GM19035 (cell line): ENCODE measurements at regions not wholly inside any gene's neighbourhood (a gene's known extent, or its start where the extent isn't known, plus 50 kb on each side); places are given as distances from the start of the nearest gene placed in this dataset.
"Not testable (repeated sequence)": the region's sequence is repeated elsewhere in the genome, so short reads cannot be mapped to it uniquely, and the experiment has no call there.

Experiments used
- ATAC-seq: cut with Tn5 transposase; IDR thresholded peaks from one replicate; pipeline ENCODE4 v1.9.1; 2021; ENCODE audit not compliant: unreplicated experiment

DNA sequence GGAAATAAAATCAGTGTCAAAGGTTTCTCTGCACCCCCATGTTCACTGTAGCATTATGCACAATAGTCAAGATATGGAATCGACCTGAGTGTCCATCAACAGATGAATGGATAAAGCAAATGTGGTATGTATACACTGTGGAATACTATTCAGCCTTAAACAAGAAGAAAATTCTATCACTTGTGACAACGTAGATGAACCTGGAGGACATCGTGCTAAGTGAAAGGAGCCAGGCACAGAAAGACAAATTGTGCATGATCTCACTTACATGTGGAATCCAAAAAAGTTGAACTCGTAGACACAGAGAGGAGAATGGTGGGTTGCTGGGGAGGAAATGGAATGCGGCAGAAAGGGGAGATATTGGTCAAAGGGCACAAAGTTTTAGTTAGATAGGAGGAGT is 136.3 kb upstream of the ESR1 start:
- no peak for ATAC-seq

- no peak for ATAC-seq
Observed at GRCh38 chr6:151674578-151674977, 132.9 kb upstream of the ESR1 start.

DNA sequence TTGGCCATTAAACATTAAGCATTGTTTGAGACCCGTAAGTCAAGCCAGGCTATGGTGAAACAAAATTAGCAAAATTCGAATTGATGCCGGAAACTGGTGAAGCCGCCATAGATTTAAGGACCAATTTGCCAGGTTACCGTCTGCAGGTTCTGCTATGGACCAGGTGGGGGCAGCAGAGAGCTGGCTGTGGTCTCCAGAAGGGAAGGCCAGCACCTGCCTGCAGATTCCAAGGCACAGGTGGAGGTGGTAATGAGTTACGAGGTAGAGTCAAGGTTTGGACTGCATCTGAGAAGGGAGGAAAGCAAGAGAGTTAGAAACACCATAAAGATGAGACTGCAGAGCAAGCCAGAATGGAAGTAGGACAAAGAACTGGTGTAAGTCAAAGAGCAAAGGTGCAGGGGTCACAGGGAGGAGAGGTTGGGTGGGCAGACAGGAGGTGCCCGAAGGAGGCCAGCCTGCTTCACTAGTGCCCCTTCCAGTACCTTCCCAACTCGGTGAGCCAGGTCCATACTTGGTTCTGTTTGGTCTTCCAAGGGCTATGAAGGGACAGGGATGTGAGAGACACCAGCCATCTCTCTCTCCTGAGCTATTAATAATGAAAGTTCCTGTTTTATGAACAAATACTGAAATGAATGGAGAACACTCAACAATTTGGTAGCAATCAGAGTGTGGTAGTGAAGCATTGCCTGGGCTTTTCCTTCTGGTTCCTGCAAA is 131.6 kb upstream of the ESR1 start:
- ATAC-seq: peak; percentile 94

DNA sequence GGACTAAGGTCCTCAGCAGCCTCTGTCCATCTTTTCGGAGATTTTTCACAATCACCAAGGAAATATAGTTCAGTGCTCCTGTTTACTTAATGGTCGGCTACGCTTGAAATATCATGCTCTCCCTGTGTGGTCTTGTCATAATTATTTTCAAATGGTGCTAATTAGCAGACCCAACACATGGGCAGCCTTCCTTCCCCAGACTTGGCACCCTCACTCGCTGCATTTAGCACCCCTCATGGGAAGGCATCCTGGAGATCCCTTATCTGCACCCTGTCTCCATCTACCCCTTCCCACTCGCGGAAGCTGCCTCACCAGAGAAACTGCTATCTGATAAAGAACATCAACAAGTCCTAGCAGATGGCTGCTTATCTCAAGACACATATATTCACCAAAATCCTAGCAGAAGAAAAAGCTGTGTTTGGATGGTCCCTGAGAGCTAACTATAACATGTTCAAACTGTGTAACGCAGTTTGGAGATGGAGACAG is 131.0 kb upstream of the ESR1 start:
- ATAC-seq: no peak

DNA sequence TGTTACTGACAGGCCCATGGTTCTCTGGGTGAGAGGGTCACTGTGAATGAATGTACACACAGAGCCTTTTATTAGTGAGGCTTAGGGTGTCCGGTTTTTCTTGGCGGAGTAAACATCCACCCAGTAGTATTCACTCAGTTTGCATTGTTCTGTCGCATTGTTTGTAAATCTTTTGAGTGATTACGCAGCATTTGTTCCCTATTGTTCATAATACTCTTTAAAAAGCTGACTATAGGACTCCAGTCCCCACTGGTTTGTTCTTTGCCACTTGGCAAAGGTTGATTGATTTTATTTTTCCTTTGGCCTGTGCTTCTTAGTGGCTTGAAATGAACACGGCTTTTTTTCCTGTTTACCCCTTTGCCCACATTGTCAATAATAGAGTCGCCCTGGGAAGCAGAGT is 130.1 kb upstream of the ESR1 start:
- no peak for ATAC-seq

- no peak for ATAC-seq
Observed at GRCh38 chr6:151679081-151679480, 128.4 kb upstream of the ESR1 start.

- no peak for ATAC-seq
Observed at GRCh38 chr6:151679941-151680340, 127.5 kb upstream of the ESR1 start.

GRCh38 chr6:151680846-151681432 is 126.5 kb upstream of the ESR1 start:
- ATAC-seq: no peak

DNA sequence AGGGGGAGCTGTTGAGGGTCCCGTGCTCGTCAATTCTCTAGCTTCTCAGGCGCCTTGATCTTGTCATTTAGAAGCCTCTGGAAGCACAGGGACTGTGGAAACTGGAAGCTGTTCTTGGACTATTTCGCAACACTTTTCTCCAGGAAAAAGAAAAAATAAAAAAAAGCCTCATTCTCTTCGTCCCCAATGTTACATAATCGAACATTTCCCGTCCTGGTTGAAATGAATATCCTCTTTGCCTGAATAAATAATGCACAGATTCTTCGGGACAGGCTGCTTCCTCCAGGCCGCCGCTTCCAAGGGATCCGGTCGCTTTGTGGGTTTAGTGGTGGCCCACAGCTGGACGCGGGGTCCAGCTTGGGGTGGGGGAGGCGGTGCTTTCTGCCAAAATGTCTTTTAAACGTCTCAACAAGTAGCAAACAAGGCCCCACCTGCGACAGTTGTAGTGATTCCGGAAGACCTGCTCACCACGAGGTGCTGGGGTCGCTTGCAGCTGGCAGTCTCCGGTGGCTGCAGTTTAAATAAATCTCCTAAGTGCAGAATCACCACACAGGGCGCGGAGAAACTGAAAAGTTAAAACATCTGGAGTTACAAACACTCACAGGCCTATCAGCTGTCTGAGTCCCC is 125.9 kb upstream of the ESR1 start:
- ATAC-seq: no peak

- ATAC-seq: no peak
Observed at GRCh38 chr6:151682251-151682650, 125.2 kb upstream of the ESR1 start.

DNA sequence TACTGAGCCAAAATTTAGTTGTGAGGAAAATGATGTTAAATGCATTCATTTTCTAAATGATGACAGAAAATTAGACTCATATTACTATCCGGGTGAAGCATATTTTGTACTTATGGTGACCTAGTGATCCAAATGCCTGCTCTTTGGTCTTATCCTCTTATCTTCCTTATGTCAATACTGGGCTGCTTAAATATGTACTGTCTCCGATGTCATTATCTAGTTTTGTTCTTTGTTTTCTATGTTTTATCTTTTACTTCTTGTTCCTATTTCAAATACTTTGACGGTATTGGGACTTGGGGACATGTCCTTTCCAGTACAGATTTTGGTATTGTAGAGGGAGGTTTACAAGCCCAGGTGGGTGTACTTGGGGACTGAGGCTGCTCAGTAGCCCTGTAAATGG is 124.6 kb upstream of the ESR1 start:
- ATAC-seq: no peak

- ATAC-seq: no peak
Observed at GRCh38 chr6:151683381-151683780, 124.1 kb upstream of the ESR1 start.

GRCh38 chr6:151689499-151690201 is 117.8 kb upstream of the ESR1 start:
- no peak for ATAC-seq

DNA sequence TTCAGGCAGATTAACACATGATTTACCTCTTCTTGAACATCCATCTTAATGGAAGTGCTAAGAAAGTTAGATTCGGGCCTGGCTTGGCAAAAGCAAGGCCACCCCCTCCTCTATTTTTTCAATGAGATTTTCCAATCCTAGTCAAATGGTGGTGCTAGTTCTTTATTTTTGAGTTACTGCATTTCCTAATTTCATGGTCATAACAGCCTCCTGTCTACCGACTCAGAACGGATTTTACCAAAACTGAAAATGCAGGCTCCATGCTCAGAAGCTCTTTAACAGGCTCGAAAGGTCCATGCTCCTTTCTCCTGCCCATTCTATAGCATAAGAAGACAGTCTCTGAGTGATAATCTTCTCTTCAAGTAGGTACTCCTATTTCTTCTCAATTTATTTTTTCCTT is 117.2 kb upstream of the ESR1 start:
- peak; percentile 51 for ATAC-seq

DNA sequence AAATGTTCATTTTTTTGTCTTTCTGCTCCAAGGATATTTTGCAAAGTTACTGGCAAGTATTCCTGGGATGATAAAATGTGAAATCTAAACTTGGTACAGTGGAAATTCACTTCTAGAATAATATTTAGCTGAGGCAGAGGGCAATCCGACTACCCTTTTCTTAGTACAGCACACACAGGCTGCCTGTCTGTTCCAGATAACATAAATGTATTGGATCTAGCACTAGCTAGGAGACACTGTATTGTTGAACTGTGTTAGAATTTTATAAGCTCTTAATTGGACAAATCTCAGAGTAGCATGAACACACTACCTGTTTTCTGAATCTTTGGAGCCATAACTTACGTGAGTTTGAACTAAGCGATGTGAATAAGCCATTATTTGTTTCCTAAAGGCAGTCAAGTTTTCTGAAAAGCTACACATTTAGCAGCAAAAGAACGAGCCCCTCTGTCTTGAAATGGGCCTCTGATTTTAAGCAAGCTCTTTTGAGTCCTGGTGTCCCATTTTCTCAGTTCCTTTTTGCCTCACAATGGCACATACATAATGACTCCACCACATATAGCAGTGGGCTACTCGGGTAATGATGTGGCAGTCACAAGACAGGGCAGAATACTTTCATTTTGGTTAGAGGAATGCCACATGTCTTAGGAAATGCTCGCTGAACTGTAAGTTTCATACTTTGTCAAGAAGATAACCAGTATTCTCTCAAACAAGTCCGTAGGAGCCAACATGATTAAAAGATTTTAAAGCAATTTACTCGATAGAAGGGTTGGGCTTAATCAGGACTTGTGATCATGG is 116.5 kb upstream of the ESR1 start:
- ATAC-seq: peak; percentile 96

GRCh38 chr6:151692216-151692615 is 115.3 kb upstream of the ESR1 start:
- no peak for ATAC-seq

DNA sequence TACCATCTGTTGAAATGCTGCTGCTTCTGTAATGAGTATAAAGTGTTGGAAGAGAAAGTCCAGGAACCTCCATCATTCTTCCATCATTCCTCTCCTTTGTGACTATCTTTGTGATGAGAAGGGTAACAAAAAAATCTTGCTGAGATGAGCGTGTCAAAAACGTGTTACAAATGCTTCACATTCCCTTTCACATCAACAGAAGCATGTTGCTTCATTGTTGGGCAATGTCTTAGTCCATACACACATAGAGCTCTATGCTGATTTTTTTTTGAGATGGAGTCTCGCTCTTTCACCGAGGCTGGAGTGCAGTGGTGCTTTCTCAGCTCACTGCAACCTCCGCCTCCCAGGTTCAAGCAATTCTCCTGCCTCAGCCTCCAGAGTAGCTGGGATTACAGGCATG is 114.1 kb upstream of the ESR1 start:
- ATAC-seq: no peak

DNA sequence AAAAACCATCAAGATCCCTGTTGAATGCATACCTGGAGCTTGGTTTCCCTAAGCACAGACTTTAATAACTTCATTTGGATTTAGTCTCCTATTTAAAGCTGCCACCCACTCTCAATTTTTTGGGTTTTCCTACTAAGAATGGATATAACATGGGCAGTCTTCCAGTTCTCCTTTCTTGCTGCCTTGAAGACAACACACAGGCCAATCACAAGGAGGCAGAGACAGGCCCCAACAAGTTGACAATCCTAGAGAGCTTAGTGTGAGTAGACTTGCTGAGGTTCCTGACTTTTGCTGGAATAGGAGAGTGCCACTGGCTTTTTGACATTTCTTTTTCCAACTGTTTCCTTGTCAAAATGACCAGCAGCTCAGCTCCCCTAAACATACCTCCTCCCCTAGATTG is 112.3 kb upstream of the ESR1 start:
- ATAC-seq: no peak

DNA sequence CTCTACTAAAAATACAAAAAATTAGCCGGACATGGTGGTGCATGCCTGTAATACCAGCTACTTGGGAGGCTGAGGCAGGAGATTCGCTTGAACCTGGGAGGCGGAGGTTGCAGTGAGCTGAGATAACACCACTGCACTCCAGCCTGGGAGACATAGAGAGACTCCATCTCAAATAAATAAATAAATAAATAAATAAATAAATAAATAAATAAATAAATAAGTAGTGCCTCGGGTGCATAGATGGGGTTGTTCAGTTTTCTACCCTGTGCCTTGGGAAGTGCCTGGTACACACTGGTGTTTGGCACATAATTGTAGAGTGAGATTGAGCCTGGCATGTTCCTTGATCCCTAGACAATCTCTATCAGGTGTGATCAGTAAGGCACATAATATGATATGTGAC is 111.2 kb upstream of the ESR1 start:
- ATAC-seq: not testable (repeated sequence)

GRCh38 chr6:151698931-151699700 is 108.4 kb upstream of the ESR1 start:
- no peak for ATAC-seq
